Thyroid gland (tissue), 4 donors: ENCODE measurements at regions not wholly inside any gene's neighbourhood (a gene's known extent, or its start where the extent isn't known, plus 50 kb on each side); places are given as distances from the start of the nearest gene placed in this dataset.

Experiments
- DNase-seq, 2 donors: peaks; one replicate each; pipeline ENCODE4 v3.0.0-alpha.2; 2019
- H3K27ac ChIP-seq, 3 donors: fragments of 200-600 bp; sonication (generic); 1 replicate in 2 of 3; 2 replicates in 1 of 3; pipeline ENCODE4 v1.5.1; 2016 to 2019; ENCODE audit warnings: mild to moderate bottlenecking in 1 of 3, moderate library complexity in 1 of 3
- H3K27me3 ChIP-seq: fragments of 200-600 bp; sonication (generic); one replicate; pipeline ENCODE4 v1.5.1; 2019
- H3K36me3 ChIP-seq, 2 donors: fragments of 200-600 bp; sonication (generic); one replicate each; pipeline ENCODE4 v1.5.1; 2016 to 2019
- H3K4me1 ChIP-seq, 2 donors: fragments of 200-600 bp; sonication (generic); one replicate each; pipeline ENCODE4 v1.5.1; 2017 to 2019
- H3K4me3 ChIP-seq, 3 donors: fragments of 200-600 bp; sonication (generic); replicated peaks in 1 of 3; 1 replicate in 2 of 3; 2 replicates in 1 of 3; pipeline ENCODE4 v1.5.1; 2016; ENCODE audit warnings: mild to moderate bottlenecking in 1 of 3
- H3K9me3 ChIP-seq: fragments of 200-600 bp; sonication (generic); one replicate; pipeline ENCODE4 v1.5.1; 2017
- CTCF ChIP-seq, 6 experiments: fragments of 200-600 bp in 3 of 6; fragments of 450-650 bp in 3 of 6; sonication (generic) in 3 of 6; IDR thresholded peaks; one replicate each; pipeline ENCODE4 v1.5.1; 2016 to 2019; ENCODE audit warnings: antibody characterized with exemption in 6 of 6, mild to moderate bottlenecking in 2 of 6, inconsistent platforms in 1 of 6, moderate library complexity in 1 of 6
- POLR2A ChIP-seq, 2 donors: fragments of 450-650 bp; IDR thresholded peaks; one replicate each; pipeline ENCODE4 v1.6.1; 2017; ENCODE audit warnings: antibody characterized with exemption in 2 of 2, mild to moderate bottlenecking in 2 of 2, moderate library complexity in 1 of 2
- WGBS, 2 donors: methylation state at CpG; one replicate each; pipeline ENCODE4 v1.1.5; 2017; 5-methylcytosine and 5-hydroxymethylcytosine counted together
- intact Hi-C: fragments of 100-400 bp; cut with DNase I; formaldehyde crosslinking; loops from one replicate; pipeline ENCODE4 v1.15.1; 2023

GRCh38 chr1:209428241-209428921 is 155.1 kb upstream of the CAMK1G start:
- Histone ChIP-seq H3K27me3 (no peaks in the 10 kb centered on the region), H3K36me3 (no peaks in the 10 kb centered on the region), H3K27ac (no peak overlapping the region), H3K4me1 (peaks cover 11 to 19% of the 10 kb centered on the region in 2 donors), H3K4me3 (no peak overlapping the region), H3K9me3 (no peaks in the 10 kb centered on the region)
- peak; percentile 56 to 58 for DNase-seq
- intact Hi-C loops = no loop called here
- TF ChIP-seq POLR2A (IDR thresholded peaks at IDR 0.05) = peak in 1 of 2 donors; percentile 16
- TF ChIP-seq CTCF (IDR thresholded peaks at IDR 0.05) = no peak
- WGBS, 2 donors = 48 to 56% methylated on average over 10 of the region's 10 CpGs

GRCh38 chr1:209429611-209430010 is 153.9 kb upstream of the CAMK1G start:
- intact Hi-C loops = loop anchor here (10.0 kb wide), 1 partner anchor 225 kb away; no protein-coding TSS in a partner anchor
- Histone ChIP-seq H3K27me3 (no peaks in the 10 kb centered on the region), H3K4me3 (no peak overlapping the region), H3K9me3 (no peaks in the 10 kb centered on the region), H3K27ac (no peak overlapping the region), H3K36me3 (no peaks in the 10 kb centered on the region), H3K4me1 (peaks cover 20 to 28% of the 10 kb centered on the region in 2 donors)
- no peak for TF ChIP-seq POLR2A (IDR thresholded peaks at IDR 0.05)
- no peak for TF ChIP-seq CTCF (IDR thresholded peaks at IDR 0.05)
- no peak for DNase-seq

GRCh38 chr1:209430107-209430506 is 153.4 kb upstream of the CAMK1G start:
- TF ChIP-seq POLR2A (IDR thresholded peaks at IDR 0.05) (no peak), CTCF (IDR thresholded peaks at IDR 0.05) (no peak)
- DNase-seq = peak; percentile 34 to 38
- H3K9me3 ChIP-seq = no peaks in the 10 kb centered on the region
- H3K4me3 ChIP-seq = no peak overlapping the region
- H3K36me3 ChIP-seq = no peaks in the 10 kb centered on the region
- WGBS, 2 donors = 44 to 55% methylated on average over 3 of the region's 3 CpGs
- intact Hi-C loops = loop anchor here (10.0 kb wide), 1 partner anchor 225 kb away; no protein-coding TSS in a partner anchor
- H3K27ac ChIP-seq = no peak overlapping the region
- H3K27me3 ChIP-seq = no peaks in the 10 kb centered on the region
- H3K4me1 ChIP-seq = peaks cover 20 to 28% of the 10 kb centered on the region in 2 donors

GRCh38 chr1:209430821-209431259 is 152.7 kb upstream of the CAMK1G start:
- no peaks in the 10 kb centered on the region for H3K9me3 ChIP-seq
- H3K4me1 ChIP-seq = peaks cover 26 to 28% of the 10 kb centered on the region in 2 donors
- no peak overlapping the region for H3K27ac ChIP-seq
- no peak overlapping the region for H3K4me3 ChIP-seq
- intact Hi-C loops = loop anchor here (10.0 kb wide), 1 partner anchor 226 kb away; no protein-coding TSS in a partner anchor
- no peaks in the 10 kb centered on the region for H3K36me3 ChIP-seq
- 60 to 78% methylated on average over 5 of the region's 5 CpGs for WGBS, 2 donors
- DNase-seq = no peak
- TF ChIP-seq POLR2A (IDR thresholded peaks at IDR 0.05) (no peak), CTCF (IDR thresholded peaks at IDR 0.05) (no peak)
- H3K27me3 ChIP-seq = no peaks in the 10 kb centered on the region

- WGBS, 2 donors = 57 to 71% methylated on average over 3 of the region's 3 CpGs
- Histone ChIP-seq H3K4me1 (peaks cover 28 to 31% of the 10 kb centered on the region in 2 donors), H3K36me3 (no peaks in the 10 kb centered on the region), H3K27me3 (no peaks in the 10 kb centered on the region), H3K27ac (no peak overlapping the region), H3K4me3 (no peak overlapping the region), H3K9me3 (no peaks in the 10 kb centered on the region)
- TF ChIP-seq CTCF (IDR thresholded peaks at IDR 0.05) (no peak), POLR2A (IDR thresholded peaks at IDR 0.05) (no peak)
- intact Hi-C loops = loop anchor here (10.0 kb wide), 1 partner anchor 227 kb away; no protein-coding TSS in a partner anchor
- no peak for DNase-seq
Measured at GRCh38 chr1:209431402-209431801, 152.1 kb upstream of the CAMK1G start.
